ENCODE measurements at regions not wholly inside any gene's neighbourhood (a gene's known extent, or its start where the extent isn't known, plus 50 kb on each side); places are given as distances from the start of the nearest gene placed in this dataset.

DNA sequence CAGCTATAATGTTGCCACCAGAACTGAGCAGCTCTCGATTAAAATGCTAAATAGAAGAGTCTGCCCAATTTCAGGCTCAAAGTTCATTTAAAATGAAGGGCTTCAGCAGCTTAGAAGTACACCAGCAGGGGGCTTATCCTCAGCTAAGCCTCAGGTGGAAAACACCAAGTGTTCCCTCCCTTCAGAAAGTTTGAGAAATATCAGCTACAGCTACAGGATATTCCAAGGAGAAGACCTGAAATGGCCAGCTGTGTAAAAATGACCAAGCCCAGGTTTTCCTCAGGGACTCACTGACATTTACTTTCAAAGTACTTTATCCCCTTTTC lies 395.4 kb downstream of the DTWD2 start:
- no peaks in the 10 kb centered on the region for H3K36me3 ChIP-seq (replicated peaks; ENCODE audit: insufficient read depth, low read length)
- DNase-seq, result no peak
- H3F3A ChIP-seq (ENCODE audit: insufficient read depth, low read length), result no peaks in the 10 kb centered on the region
- H3K79me2 ChIP-seq (ENCODE audit: low read length), result no peaks in the 10 kb centered on the region
- TF ChIP-seq EZH2phosphoT487 (IDR thresholded peaks at IDR 0.05; ENCODE audit: low read length), result no peak
- TF ChIP-seq, protein P1, sequence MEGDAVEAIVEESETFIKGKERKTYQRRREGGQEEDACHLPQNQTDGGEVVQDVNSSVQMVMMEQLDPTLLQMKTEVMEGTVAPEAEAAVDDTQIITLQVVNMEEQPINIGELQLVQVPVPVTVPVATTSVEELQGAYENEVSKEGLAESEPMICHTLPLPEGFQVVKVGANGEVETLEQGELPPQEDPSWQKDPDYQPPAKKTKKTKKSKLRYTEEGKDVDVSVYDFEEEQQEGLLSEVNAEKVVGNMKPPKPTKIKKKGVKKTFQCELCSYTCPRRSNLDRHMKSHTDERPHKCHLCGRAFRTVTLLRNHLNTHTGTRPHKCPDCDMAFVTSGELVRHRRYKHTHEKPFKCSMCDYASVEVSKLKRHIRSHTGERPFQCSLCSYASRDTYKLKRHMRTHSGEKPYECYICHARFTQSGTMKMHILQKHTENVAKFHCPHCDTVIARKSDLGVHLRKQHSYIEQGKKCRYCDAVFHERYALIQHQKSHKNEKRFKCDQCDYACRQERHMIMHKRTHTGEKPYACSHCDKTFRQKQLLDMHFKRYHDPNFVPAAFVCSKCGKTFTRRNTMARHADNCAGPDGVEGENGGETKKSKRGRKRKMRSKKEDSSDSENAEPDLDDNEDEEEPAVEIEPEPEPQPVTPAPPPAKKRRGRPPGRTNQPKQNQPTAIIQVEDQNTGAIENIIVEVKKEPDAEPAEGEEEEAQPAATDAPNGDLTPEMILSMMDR (IDR thresholded peaks at IDR 0.05; ENCODE audit: low read length), result 0 out of 2 replicates have a peak, but pooled peaks have one; percentile 9
- no peak for TF ChIP-seq EZH2 (optimal IDR thresholded peaks at IDR 0.05; ENCODE audit: low read depth, low read length)
- no peak overlapping the region for H2AFZ ChIP-seq (ENCODE audit: low read length)
- no peaks in the 10 kb centered on the region for H4K20me1 ChIP-seq (ENCODE audit: insufficient read depth, low read length)
- no peaks in the 10 kb centered on the region for H3K9me3 ChIP-seq (replicated peaks; ENCODE audit: insufficient read depth, low read length)
- H3K27ac ChIP-seq (ENCODE audit: low read length), result no peak overlapping the region
- no peak overlapping the region for H3K4me3 ChIP-seq (ENCODE audit: low read length)
- no peaks in the 10 kb centered on the region for H3K4me1 ChIP-seq (ENCODE audit: low read length)
- no peak overlapping the region for H3K9ac ChIP-seq (ENCODE audit: low read length)
- no peaks in the 10 kb centered on the region for H3K9me2 ChIP-seq (replicated peaks; ENCODE audit: insufficient read depth, low read length)
- H3K27me3 ChIP-seq (replicated peaks; ENCODE audit: insufficient read depth, low read length), result no peaks in the 10 kb centered on the region
- H3K4me2 ChIP-seq (ENCODE audit: low read depth, low read length), result no peak overlapping the region

DNA sequence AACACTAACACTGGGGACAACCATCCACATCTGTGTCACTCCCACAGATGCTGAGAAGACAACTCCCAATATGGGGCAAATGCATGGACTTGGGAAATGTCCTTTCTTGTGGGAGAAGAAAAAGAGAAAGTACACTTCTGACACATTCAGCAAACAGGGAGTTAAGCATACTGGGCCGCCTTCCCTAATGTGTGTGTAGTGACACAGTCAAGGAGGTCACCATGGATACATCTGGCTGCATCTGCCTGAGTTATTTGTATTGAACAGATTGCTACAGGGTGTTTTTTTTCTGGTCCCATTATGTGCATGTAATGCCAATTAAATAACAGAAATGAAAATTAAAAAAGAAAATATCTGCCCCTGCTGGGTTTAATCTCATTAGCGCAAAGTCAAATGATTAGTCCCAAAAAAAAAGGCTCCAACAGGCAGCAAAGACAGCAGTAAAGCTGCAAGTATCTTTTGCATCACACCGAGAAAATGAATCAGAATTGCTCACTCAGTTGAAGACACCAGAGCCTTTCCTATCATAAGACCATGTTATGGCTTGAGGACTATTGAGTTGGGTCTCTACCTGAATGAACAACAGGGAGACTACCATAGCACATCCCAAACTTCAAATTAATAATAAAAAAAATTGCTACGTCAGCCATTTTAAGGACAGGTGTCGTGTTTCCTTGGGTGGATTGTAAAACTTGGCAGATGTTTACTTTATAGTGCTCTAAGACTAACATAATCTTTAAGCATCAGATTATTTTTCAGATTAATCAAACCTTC lies 395.9 kb downstream of the DTWD2 start:
- DNase-seq, result no peak
- no peak overlapping the region for H3K27ac ChIP-seq (ENCODE audit: low read length)
- no peaks in the 10 kb centered on the region for H3K4me1 ChIP-seq (ENCODE audit: low read length)
- TF ChIP-seq EZH2 (optimal IDR thresholded peaks at IDR 0.05; ENCODE audit: low read depth, low read length), result no peak
- TF ChIP-seq EZH2phosphoT487 (IDR thresholded peaks at IDR 0.05; ENCODE audit: low read length), result no peak
- TF ChIP-seq, protein P1 (IDR thresholded peaks at IDR 0.05; ENCODE audit: low read length), result no peak
- no peak overlapping the region for H3K4me2 ChIP-seq (ENCODE audit: low read depth, low read length)
- no peaks in the 10 kb centered on the region for H3K36me3 ChIP-seq (replicated peaks; ENCODE audit: insufficient read depth, low read length)
- H3K4me3 ChIP-seq (ENCODE audit: low read length), result no peak overlapping the region
- H3F3A ChIP-seq (ENCODE audit: insufficient read depth, low read length), result no peaks in the 10 kb centered on the region
- H3K27me3 ChIP-seq (replicated peaks; ENCODE audit: insufficient read depth, low read length), result no peaks in the 10 kb centered on the region
- H3K9ac ChIP-seq (ENCODE audit: low read length), result no peak overlapping the region
- H3K9me3 ChIP-seq (replicated peaks; ENCODE audit: insufficient read depth, low read length), result no peaks in the 10 kb centered on the region
- H2AFZ ChIP-seq (ENCODE audit: low read length), result no peak overlapping the region
- no peaks in the 10 kb centered on the region for H4K20me1 ChIP-seq (ENCODE audit: insufficient read depth, low read length)
- H3K9me2 ChIP-seq (replicated peaks; ENCODE audit: insufficient read depth, low read length), result no peaks in the 10 kb centered on the region
- H3K79me2 ChIP-seq (ENCODE audit: low read length), result no peaks in the 10 kb centered on the region

DNA sequence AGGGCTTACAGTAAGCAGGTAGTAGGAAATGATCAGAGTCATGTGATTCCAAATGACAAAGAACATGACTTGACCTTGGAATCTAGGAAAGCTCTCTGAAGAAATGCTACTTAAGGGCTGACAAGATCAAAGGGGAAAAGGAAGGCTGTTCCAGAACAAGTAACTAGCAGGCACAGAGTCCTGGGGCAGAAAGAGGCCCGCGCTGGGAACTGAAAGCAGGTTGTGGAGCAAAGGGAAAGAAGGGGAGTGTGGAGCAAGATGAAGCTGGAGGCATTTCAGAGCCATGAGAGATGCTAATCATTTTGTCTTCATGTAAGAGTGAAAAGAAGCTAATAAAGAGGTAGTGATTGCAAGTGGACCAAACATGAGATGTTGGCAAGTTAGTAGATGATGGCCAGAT lies 397.5 kb downstream of the DTWD2 start:
- Histone ChIP-seq H2AFZ (ENCODE audit: low read length) (no peak overlapping the region), H3K4me2 (ENCODE audit: low read depth, low read length) (no peak overlapping the region), H3K27me3 (replicated peaks; ENCODE audit: insufficient read depth, low read length) (no peaks in the 10 kb centered on the region), H3K4me1 (ENCODE audit: low read length) (no peaks in the 10 kb centered on the region), H4K20me1 (ENCODE audit: insufficient read depth, low read length) (no peaks in the 10 kb centered on the region), H3K9ac (ENCODE audit: low read length) (no peak overlapping the region), H3K36me3 (replicated peaks; ENCODE audit: insufficient read depth, low read length) (no peaks in the 10 kb centered on the region), H3K9me3 (replicated peaks; ENCODE audit: insufficient read depth, low read length) (no peaks in the 10 kb centered on the region), H3K9me2 (replicated peaks; ENCODE audit: insufficient read depth, low read length) (no peaks in the 10 kb centered on the region), H3K27ac (ENCODE audit: low read length) (no peak overlapping the region), H3K79me2 (ENCODE audit: low read length) (no peaks in the 10 kb centered on the region), H3F3A (ENCODE audit: insufficient read depth, low read length) (no peaks in the 10 kb centered on the region), H3K4me3 (ENCODE audit: low read length) (no peak overlapping the region)
- no peak for DNase-seq
- TF ChIP-seq EZH2 (optimal IDR thresholded peaks at IDR 0.05; ENCODE audit: low read depth, low read length) (no peak), EZH2phosphoT487 (IDR thresholded peaks at IDR 0.05; ENCODE audit: low read length) (no peak)
- TF ChIP-seq, protein P1 (IDR thresholded peaks at IDR 0.05; ENCODE audit: low read length), result no peak
